H9 (cell line): ENCODE measurements at regions not wholly inside any gene's neighbourhood (a gene's known extent, or its start where the extent isn't known, plus 50 kb on each side); places are given as distances from the start of the nearest gene placed in this dataset.

ENCODE experiments used
- DNase-seq: peaks from one replicate; pipeline ENCODE4 v3.0.0-alpha.2; 2017
- H2AFZ ChIP-seq: one replicate; pipeline ENCODE4 v1.6.1; 2013; ENCODE audit warnings: mild to moderate bottlenecking, low read length, control low read depth, moderate library complexity
- H2AK5ac ChIP-seq: 2 replicates; pipeline ENCODE4 v1.6.1; 2013; ENCODE audit warnings: low read length, control low read depth, mixed read lengths; ENCODE audit not compliant: insufficient read length
- H2BK120ac ChIP-seq: one replicate; pipeline ENCODE4 v1.6.1; 2013; ENCODE audit warnings: low read depth, mild to moderate bottlenecking, low read length, control low read depth, inconsistent platforms; ENCODE audit not compliant: poor library complexity, severe bottlenecking
- H2BK12ac ChIP-seq: 2 replicates; pipeline ENCODE4 v1.6.1; 2013; ENCODE audit warnings: low read length, control low read depth, mixed read lengths, low read depth; ENCODE audit not compliant: insufficient read length
- H2BK15ac ChIP-seq: 2 replicates; pipeline ENCODE4 v1.6.1; 2013; ENCODE audit warnings: low read depth, low read length, control low read depth
- H2BK20ac ChIP-seq: one replicate; pipeline ENCODE4 v1.6.1; 2013; ENCODE audit warnings: low read depth, mild to moderate bottlenecking, low read length, control low read depth, inconsistent platforms; ENCODE audit not compliant: poor library complexity, severe bottlenecking
- H2BK5ac ChIP-seq: 2 replicates; pipeline ENCODE4 v1.6.1; 2013; ENCODE audit warnings: low read length, control low read depth, mixed read lengths; ENCODE audit not compliant: insufficient read length
- H3K14ac ChIP-seq: 2 replicates; pipeline ENCODE4 v1.6.1; 2013; ENCODE audit warnings: low read length, control low read depth; ENCODE audit not compliant: insufficient read depth
- H3K18ac ChIP-seq: 2 replicates; pipeline ENCODE4 v1.6.1; 2013; ENCODE audit warnings: low read depth, mild to moderate bottlenecking, mixed read lengths, low read length, control low read depth; ENCODE audit not compliant: insufficient read length
- H3K23ac ChIP-seq: 2 replicates; pipeline ENCODE4 v1.6.1; 2013; ENCODE audit warnings: low read length, control low read depth, mixed read lengths, low read depth; ENCODE audit not compliant: insufficient read length
- H3K23me2 ChIP-seq: 2 replicates; pipeline ENCODE4 v1.6.1; 2013; ENCODE audit warnings: low read depth, mild to moderate bottlenecking, mixed read lengths, low read length, control low read depth; ENCODE audit not compliant: insufficient read length, poor library complexity, severe bottlenecking
- H3K27ac ChIP-seq: 2 replicates; pipeline ENCODE4 v1.5.1; 2013; ENCODE audit warnings: low read length, control low read depth, mixed read lengths, low read depth; ENCODE audit not compliant: insufficient read length
- H3K27me3 ChIP-seq: 2 replicates; pipeline ENCODE4 v1.6.1; 2013; ENCODE audit warnings: low read length, control low read depth, inconsistent platforms; ENCODE audit not compliant: insufficient read depth
- H3K4ac ChIP-seq: 2 replicates; pipeline ENCODE4 v1.6.1; 2013; ENCODE audit warnings: low read depth, mild to moderate bottlenecking, control low read depth, inconsistent platforms, low read length, moderate library complexity
- H3K4me1 ChIP-seq: 2 replicates; pipeline ENCODE4 v1.6.1; 2013; ENCODE audit warnings: low read length, control low read depth, inconsistent platforms; ENCODE audit not compliant: insufficient read depth
- H3K4me2 ChIP-seq: 2 replicates; pipeline ENCODE4 v1.6.1; 2013; ENCODE audit warnings: low read length, control low read depth, mixed read lengths; ENCODE audit not compliant: insufficient read length, insufficient read depth
- H3K56ac ChIP-seq: 2 replicates; pipeline ENCODE4 v1.6.1; 2013; ENCODE audit warnings: low read depth, mild to moderate bottlenecking, mixed read lengths, low read length, control low read depth; ENCODE audit not compliant: insufficient read length
- H3K79me1 ChIP-seq: 2 replicates; pipeline ENCODE4 v1.6.1; 2013; ENCODE audit warnings: low read depth, mild to moderate bottlenecking, moderate library complexity, low read length, control low read depth, inconsistent platforms; ENCODE audit not compliant: insufficient read depth, poor library complexity, severe bottlenecking
- H3K79me2 ChIP-seq: 2 replicates; pipeline ENCODE4 v1.6.1; 2013; ENCODE audit warnings: low read length, control low read depth, inconsistent platforms; ENCODE audit not compliant: insufficient read depth
- H3K9ac ChIP-seq: 2 replicates; pipeline ENCODE4 v1.6.1; 2013; ENCODE audit warnings: low read length, control low read depth, mixed read lengths; ENCODE audit not compliant: insufficient read length; ENCODE audit errors: extremely low read depth
- H3K9me3 ChIP-seq: one replicate; pipeline ENCODE4 v1.6.1; 2013; ENCODE audit warnings: low read depth, low read length, inconsistent platforms; ENCODE audit not compliant: control insufficient read depth
- H3T11ph ChIP-seq: one replicate; pipeline ENCODE4 v1.6.1; 2013; ENCODE audit warnings: mild to moderate bottlenecking, low read length, control low read depth, inconsistent platforms
- H4K20me1 ChIP-seq: one replicate; pipeline ENCODE4 v1.6.1; 2013; ENCODE audit not compliant: control insufficient read depth, insufficient read length, insufficient read depth
- H4K5ac ChIP-seq: 2 replicates; pipeline ENCODE4 v1.6.1; 2013; ENCODE audit warnings: low read depth, mild to moderate bottlenecking, mixed read lengths, low read length, control low read depth; ENCODE audit not compliant: insufficient read length
- H4K8ac ChIP-seq: replicated peaks from 2 replicates; pipeline ENCODE4 v1.6.1; 2013; ENCODE audit warnings: low read length, control low read depth, mixed read lengths, low read depth; ENCODE audit not compliant: insufficient read length
- H4K91ac ChIP-seq: 2 replicates; pipeline ENCODE4 v1.6.1; 2013; ENCODE audit warnings: low read depth, mild to moderate bottlenecking, moderate library complexity, mixed read lengths, low read length, control low read depth; ENCODE audit not compliant: insufficient read length
- H3K27ac Mint-ChIP-seq, 3 experiments: 2 replicates in 2 of 3; 3 replicates in 1 of 3; pipeline ENCODE4 v1.8.0; 2020 to 2021; ENCODE audit warnings: mixed read lengths in 3 of 3, mild to moderate bottlenecking in 1 of 3, moderate library complexity in 1 of 3
- H3K27me3 Mint-ChIP-seq: 2 replicates; pipeline ENCODE4 v1.8.0; 2021; ENCODE audit warnings: low read depth, mild to moderate bottlenecking, moderate library complexity, mixed read lengths
- H3K36me3 Mint-ChIP-seq, 3 experiments: 2 replicates in 2 of 3; 3 replicates in 1 of 3; pipeline ENCODE4 v1.8.0; 2020 to 2021; ENCODE audit warnings: low read depth in 3 of 3, mixed read lengths in 3 of 3; ENCODE audit not compliant: insufficient read depth in 1 of 3
- H3K4me1 Mint-ChIP-seq, 2 experiments: 2 replicates each; pipeline ENCODE4 v1.8.0; 2020; ENCODE audit warnings: mixed read lengths in 2 of 2
- H3K4me3 Mint-ChIP-seq, 2 experiments: 2 replicates in 1 of 2; 3 replicates in 1 of 2; pipeline ENCODE4 v1.8.0; 2020 to 2021; ENCODE audit warnings: mild to moderate bottlenecking in 2 of 2, mixed read lengths in 2 of 2, moderate library complexity in 1 of 2
- H3K9me3 Mint-ChIP-seq, 2 experiments: 2 replicates in 1 of 2; 3 replicates in 1 of 2; pipeline ENCODE4 v1.8.0; 2020; ENCODE audit warnings: mild to moderate bottlenecking in 2 of 2, mixed read lengths in 2 of 2, moderate library complexity in 1 of 2
- CTCF ChIP-seq: fragments of 200-600 bp; sonication (generic); conservative IDR thresholded peaks from 3 replicates; pipeline ENCODE4 v1.8.0; 2021; ENCODE audit warnings: antibody characterized with exemption, mild to moderate bottlenecking
- WGBS: extraction: QIAGEN DNeasy Blood & Tissue Kit; methylation state at CpG from one replicate; pipeline ENCODE4 v1.1.7; 2013; ENCODE audit warnings: missing lambda C conversion rate, low lambda C conversion rate, mixed read lengths; ENCODE audit not compliant: insufficient read length; ENCODE audit errors: extremely low coverage; 5-methylcytosine and 5-hydroxymethylcytosine counted together

- no peak overlapping the region for H3K4me2 ChIP-seq
- H2AK5ac ChIP-seq = no peak overlapping the region
- no peak overlapping the region for H3K27ac Mint-ChIP-seq
- no peaks in the 10 kb centered on the region for H3K27me3 ChIP-seq
- no peak overlapping the region for H3K56ac ChIP-seq
- no peaks in the 10 kb centered on the region; the same call in 1 of the 2 replicates for H3K4me1 ChIP-seq
- no peak overlapping the region for H3K27ac ChIP-seq
- H3K9me3 Mint-ChIP-seq = no peaks in the 10 kb centered on the region
- no peak overlapping the region for H3K4me3 Mint-ChIP-seq
- no peaks in the 10 kb centered on the region for H3K79me1 ChIP-seq
- no peaks in the 10 kb centered on the region for H3K36me3 Mint-ChIP-seq
- TF ChIP-seq CTCF = no peak
- no peak overlapping the region for H4K5ac ChIP-seq
- no CpG with 5 or more reads among the region's 4 CpGs for whole genome bisulfite sequencing
- no peak overlapping the region for H2BK5ac ChIP-seq
- H2AFZ ChIP-seq = no peak overlapping the region
- no peak overlapping the region for H2BK15ac ChIP-seq
- H2BK20ac ChIP-seq = no peak overlapping the region
- no peaks in the 10 kb centered on the region for H4K20me1 ChIP-seq
- H4K8ac ChIP-seq = no peak overlapping the region
- H3K27me3 Mint-ChIP-seq = no peaks in the 10 kb centered on the region; the same call in 1 of the 2 replicates
- no peak overlapping the region for H2BK12ac ChIP-seq
- no peak overlapping the region for H3K4ac ChIP-seq
- no peak for DNase-seq
- H3K79me2 ChIP-seq = no peaks in the 10 kb centered on the region
- H3T11ph ChIP-seq = no peak overlapping the region
- H3K14ac ChIP-seq = no peak overlapping the region
- no peak overlapping the region for H2BK120ac ChIP-seq
- no peak overlapping the region for H3K9ac ChIP-seq
- H3K4me1 Mint-ChIP-seq = no peaks in the 10 kb centered on the region
- H3K23me2 ChIP-seq = no peaks in the 10 kb centered on the region
- no peak overlapping the region for H3K18ac ChIP-seq
- H3K9me3 ChIP-seq = no peaks in the 10 kb centered on the region
- H3K23ac ChIP-seq = no peak overlapping the region
- H4K91ac ChIP-seq = no peak overlapping the region
Measured at GRCh38 chr5:57324861-57325260, 151.0 kb downstream of the GPBP1 start.
